ENCODE measurements at regions not wholly inside any gene's neighbourhood (a gene's known extent, or its start where the extent isn't known, plus 50 kb on each side); places are given as distances from the start of the nearest gene placed in this dataset.

DNA sequence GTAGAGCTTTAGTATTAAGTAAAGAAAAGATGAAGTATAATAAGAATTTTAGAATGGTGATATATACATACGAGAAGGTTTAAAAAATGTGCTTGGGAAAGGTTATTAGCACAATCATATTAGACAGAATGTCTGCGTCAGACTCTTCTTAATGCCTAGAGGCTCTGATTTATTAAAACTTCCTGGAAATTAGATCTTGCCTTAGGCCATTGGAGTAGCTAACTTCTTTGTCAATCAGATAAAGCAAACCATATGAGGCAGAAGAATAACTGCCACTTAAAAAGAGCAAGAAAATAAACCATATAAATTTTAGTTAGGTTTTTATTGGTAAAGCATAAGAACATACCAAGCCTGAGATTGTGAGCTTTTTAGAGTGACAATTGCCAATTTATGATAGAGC is 309.1 kb downstream of the TLL1 start:
- Histone ChIP-seq H3K36me3 (replicated peaks in 1 of 2; ENCODE audit: control extremely low read depth in 1 of 2, control insufficient read depth in 1 of 2, extremely low read depth in 1 of 2, insufficient read depth in 2 of 2, low read length in 1 of 2) (no peaks in the 10 kb centered on the region), H3K4me2 (replicated peaks; ENCODE audit: low read depth, low read length, poor library complexity, severe bottlenecking) (no peak overlapping the region), H3K9ac (ENCODE audit: low read length) (no peak overlapping the region), H3K4me3 (ENCODE audit: control extremely low read depth in 1 of 5, extremely low read depth in 1 of 5, insufficient read depth in 1 of 5, low read depth in 2 of 5, low read length in 4 of 5) (no peak overlapping the region), H3K27ac (ENCODE audit: low read length in 2 of 2) (no peak overlapping the region), H2AFZ (ENCODE audit: insufficient read depth, low read depth, low read length, poor library complexity, severe bottlenecking) (no peak overlapping the region), H3K79me2 (ENCODE audit: control insufficient read depth, insufficient read depth, low read length) (no peaks in the 10 kb centered on the region), H3K4me1 (ENCODE audit: control insufficient read depth in 2 of 2, insufficient read depth in 2 of 2, low read length in 2 of 2) (no peaks in the 10 kb centered on the region), H3K27me3 (replicated peaks in 1 of 4; ENCODE audit: control extremely low read depth in 1 of 4, control insufficient read depth in 3 of 4, insufficient read depth in 4 of 4, low read length in 3 of 4) (no peaks in the 10 kb centered on the region), H4K20me1 (ENCODE audit: control insufficient read depth, insufficient read depth, low read length, poor library complexity, severe bottlenecking) (no peaks in the 10 kb centered on the region), H3K9me3 (ENCODE audit: control extremely low read depth in 1 of 3, control insufficient read depth in 2 of 3, insufficient read depth in 1 of 3, low read length in 2 of 3) (no peaks in the 10 kb centered on the region)
- H3K9me3 Mint-ChIP-seq (ENCODE audit: insufficient read depth): no peaks in the 10 kb centered on the region
- TF ChIP-seq, protein P1, sequence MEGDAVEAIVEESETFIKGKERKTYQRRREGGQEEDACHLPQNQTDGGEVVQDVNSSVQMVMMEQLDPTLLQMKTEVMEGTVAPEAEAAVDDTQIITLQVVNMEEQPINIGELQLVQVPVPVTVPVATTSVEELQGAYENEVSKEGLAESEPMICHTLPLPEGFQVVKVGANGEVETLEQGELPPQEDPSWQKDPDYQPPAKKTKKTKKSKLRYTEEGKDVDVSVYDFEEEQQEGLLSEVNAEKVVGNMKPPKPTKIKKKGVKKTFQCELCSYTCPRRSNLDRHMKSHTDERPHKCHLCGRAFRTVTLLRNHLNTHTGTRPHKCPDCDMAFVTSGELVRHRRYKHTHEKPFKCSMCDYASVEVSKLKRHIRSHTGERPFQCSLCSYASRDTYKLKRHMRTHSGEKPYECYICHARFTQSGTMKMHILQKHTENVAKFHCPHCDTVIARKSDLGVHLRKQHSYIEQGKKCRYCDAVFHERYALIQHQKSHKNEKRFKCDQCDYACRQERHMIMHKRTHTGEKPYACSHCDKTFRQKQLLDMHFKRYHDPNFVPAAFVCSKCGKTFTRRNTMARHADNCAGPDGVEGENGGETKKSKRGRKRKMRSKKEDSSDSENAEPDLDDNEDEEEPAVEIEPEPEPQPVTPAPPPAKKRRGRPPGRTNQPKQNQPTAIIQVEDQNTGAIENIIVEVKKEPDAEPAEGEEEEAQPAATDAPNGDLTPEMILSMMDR (IDR thresholded peaks at IDR 0.05): no peak
- no peak for TF ChIP-seq EZH2 (IDR thresholded peaks at IDR 0.05; ENCODE audit: borderline replicate concordance, insufficient read depth, low read depth, low read length, poor library complexity, severe bottlenecking)
- DNase-seq (no peak), ATAC-seq (ENCODE audit: low read depth) (no peak)
- POLR2A ChIA-PET: no interaction called here
- no peak overlapping the region for H3K27ac Mint-ChIP-seq
- H3K4me3 Mint-ChIP-seq: no peak overlapping the region
- CTCF ChIA-PET: no interaction called here
- no CpG with 5 or more reads among the region's 2 CpGs for WGBS (ENCODE audit: insufficient coverage)
- H3K4me1 Mint-ChIP-seq: no peaks in the 10 kb centered on the region
- H3K27me3 Mint-ChIP-seq: no peaks in the 10 kb centered on the region
- intact Hi-C loops (cut with micrococcal nuclease): no loop called here

DNA sequence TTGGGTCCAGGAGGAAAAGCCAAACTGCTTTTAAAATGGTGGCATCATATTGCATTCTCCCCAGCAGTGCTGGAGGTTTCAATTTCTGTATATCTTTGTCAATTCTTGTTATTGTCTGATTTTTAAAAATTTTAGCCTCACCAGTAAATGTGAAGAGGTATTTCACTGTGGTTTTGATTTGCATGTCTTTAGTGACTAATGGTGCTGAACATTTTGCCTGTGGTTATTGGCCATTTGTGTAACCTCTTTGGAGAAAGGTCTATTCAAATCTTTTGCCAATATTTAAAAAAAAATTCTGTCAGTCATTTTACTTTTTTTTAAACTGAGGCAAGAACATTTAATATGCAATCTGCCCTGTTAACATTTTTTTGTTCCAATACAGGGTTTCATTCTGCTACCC is 322.1 kb downstream of the TLL1 start:
- no peak for DNase-seq
- ChIA-PET CTCF (no interaction called here), POLR2A (no interaction called here)
- TF ChIP-seq, protein P1 (IDR thresholded peaks at IDR 0.05): no peak
- TF ChIP-seq EZH2 (IDR thresholded peaks at IDR 0.05; ENCODE audit: borderline replicate concordance, insufficient read depth, low read depth, low read length, poor library complexity, severe bottlenecking): no peak
- Mint-ChIP-seq H3K4me3 (no peak overlapping the region), H3K27me3 (no peaks in the 10 kb centered on the region), H3K9me3 (ENCODE audit: insufficient read depth) (no peaks in the 10 kb centered on the region), H3K27ac (no peak overlapping the region), H3K4me1 (no peaks in the 10 kb centered on the region)
- H4K20me1 ChIP-seq (ENCODE audit: control insufficient read depth, insufficient read depth, low read length, poor library complexity, severe bottlenecking): no peaks in the 10 kb centered on the region
- peaks cover 0 to 6% (median 0%) of the 10 kb centered on the region in 3 donors for H3K9me3 ChIP-seq (ENCODE audit: control extremely low read depth in 1 of 3, control insufficient read depth in 2 of 3, insufficient read depth in 1 of 3, low read length in 2 of 3)
- no peaks in the 10 kb centered on the region for H3K27me3 ChIP-seq (replicated peaks in 1 of 4; ENCODE audit: control extremely low read depth in 1 of 4, control insufficient read depth in 3 of 4, insufficient read depth in 4 of 4, low read length in 3 of 4)
- H3K9ac ChIP-seq (ENCODE audit: low read length): no peak overlapping the region
- no peaks in the 10 kb centered on the region for H3K36me3 ChIP-seq (replicated peaks in 1 of 2; ENCODE audit: control extremely low read depth in 1 of 2, control insufficient read depth in 1 of 2, extremely low read depth in 1 of 2, insufficient read depth in 2 of 2, low read length in 1 of 2)
- no peaks in the 10 kb centered on the region for H3K4me1 ChIP-seq (ENCODE audit: control insufficient read depth in 2 of 2, insufficient read depth in 2 of 2, low read length in 2 of 2)
- ATAC-seq (ENCODE audit: low read depth): no peak
- H2AFZ ChIP-seq (ENCODE audit: insufficient read depth, low read depth, low read length, poor library complexity, severe bottlenecking): no peak overlapping the region
- intact Hi-C loops (cut with micrococcal nuclease): no loop called here
- H3K27ac ChIP-seq (ENCODE audit: low read length in 2 of 2): no peak overlapping the region
- no peak overlapping the region for H3K4me2 ChIP-seq (replicated peaks; ENCODE audit: low read depth, low read length, poor library complexity, severe bottlenecking)
- H3K79me2 ChIP-seq (ENCODE audit: control insufficient read depth, insufficient read depth, low read length): no peaks in the 10 kb centered on the region
- no peak overlapping the region for H3K4me3 ChIP-seq (ENCODE audit: control extremely low read depth in 1 of 5, extremely low read depth in 1 of 5, insufficient read depth in 1 of 5, low read depth in 2 of 5, low read length in 4 of 5)
